ENCODE measurements at regions not wholly inside any gene's neighbourhood (a gene's known extent, or its start where the extent isn't known, plus 50 kb on each side); places are given as distances from the start of the nearest gene placed in this dataset.
"Not testable (repeated sequence)": the region's sequence is repeated elsewhere in the genome, so short reads cannot be mapped to it uniquely, and the experiment has no call there.

DNA sequence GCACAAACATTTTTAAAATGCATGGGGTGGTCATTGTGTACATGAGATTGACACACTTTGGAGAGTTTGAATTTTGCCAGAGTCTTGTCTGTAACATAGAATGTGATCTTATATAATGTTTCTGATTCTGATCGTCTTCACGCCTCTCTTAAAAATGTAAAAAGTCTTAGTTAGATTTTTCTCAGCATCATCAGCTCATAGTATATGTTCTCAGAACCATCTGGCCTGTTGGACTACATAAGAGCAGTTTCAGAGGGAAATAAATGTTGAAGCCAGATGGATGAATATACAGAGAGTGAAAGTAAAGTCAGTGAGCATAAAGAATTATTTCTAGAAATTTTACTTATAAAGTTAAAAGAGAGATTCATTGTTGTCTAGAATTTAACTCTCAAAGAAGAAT lies 789.9 kb upstream of the MIR17HG start:
- no peak for DNase-seq

GRCh38 chr13:90562443-90562842 lies 785.0 kb upstream of the MIR17HG start:
- DNase-seq, result no peak

DNA sequence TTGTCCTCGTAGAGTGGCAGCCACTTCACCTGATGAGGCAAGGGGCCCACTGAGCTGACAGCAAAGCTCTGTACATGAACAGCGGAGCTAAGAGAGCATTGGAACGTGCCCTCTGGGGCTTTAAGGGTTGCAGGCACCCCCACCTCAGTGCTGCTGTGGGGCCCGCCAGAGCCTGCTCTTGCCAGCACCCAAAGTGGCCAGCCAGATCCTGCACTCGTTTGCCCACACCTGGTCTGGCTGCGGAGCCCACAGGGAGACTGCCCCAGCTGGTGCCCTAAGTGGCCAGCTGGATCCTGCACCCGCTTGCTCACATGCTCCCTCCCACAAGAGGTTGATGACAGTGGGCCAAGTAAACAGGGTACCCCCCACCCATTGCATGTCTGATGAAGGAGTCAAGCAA lies 783.4 kb upstream of the MIR17HG start:
- DNase-seq, result no peak

DNA sequence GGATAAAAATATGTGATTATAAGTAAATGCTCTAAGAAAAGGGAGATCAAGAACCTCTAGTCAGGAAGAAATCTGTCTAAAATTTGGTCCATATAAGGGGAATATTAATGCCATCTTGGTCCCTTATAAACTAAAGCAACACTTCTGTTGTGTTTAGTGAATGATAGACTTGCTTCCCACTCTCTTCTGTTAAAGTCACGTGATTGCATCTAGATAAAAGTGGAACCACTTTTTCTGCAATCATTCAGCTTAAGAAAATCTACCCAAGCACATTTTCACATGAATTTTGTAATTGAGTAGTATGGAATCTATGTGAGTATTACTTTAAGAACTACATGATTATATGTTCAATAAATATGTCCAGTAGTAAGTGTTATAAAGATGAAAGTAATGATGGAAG lies 782.9 kb upstream of the MIR17HG start:
- no peak for DNase-seq

GRCh38 chr13:90565985-90566713 lies 781.3 kb upstream of the MIR17HG start:
- no peak for DNase-seq

DNA sequence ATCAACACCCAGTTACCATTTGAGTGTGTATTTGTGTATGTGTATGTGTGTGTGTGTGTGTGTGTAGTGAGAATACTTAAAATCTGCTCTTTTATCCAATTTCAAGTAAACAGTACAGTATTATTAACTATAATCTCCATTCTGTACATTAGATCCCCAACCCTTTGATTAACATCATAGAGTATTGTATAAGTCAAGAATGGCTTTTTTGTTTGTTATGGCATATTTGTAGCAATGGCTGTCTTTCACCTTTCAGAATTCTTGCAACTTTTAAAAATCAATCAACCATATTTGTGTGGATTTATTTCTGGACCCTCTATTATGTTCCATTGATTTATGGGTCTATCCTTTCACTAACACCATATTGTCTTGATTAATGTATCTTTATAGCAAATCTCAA lies 779.3 kb upstream of the MIR17HG start:
- no peak for DNase-seq

DNA sequence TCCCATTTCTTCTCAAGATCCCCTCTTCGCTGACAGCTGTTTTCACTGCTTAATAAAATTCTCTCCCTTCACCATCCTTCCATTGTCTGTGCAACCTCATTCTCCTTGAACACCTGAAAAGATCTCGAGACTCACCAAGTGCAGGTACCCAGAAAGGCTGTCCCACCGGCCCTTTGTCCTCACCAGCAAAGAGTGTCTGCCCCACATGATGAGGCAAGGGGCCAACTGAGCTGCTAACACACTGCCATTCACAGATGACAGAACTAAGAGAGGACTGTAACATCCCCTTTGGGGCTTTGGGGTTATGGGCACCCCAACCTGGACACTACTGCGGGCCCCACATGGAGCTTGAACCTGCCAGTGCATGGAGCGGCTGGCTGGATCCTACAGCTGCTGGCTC lies 771.4 kb upstream of the MIR17HG start:
- DNase-seq, result no peak

- DNase-seq, result no peak
These were observed 769.8 kb upstream of the MIR17HG start for GRCh38 chr13:90577726-90578125.

DNA sequence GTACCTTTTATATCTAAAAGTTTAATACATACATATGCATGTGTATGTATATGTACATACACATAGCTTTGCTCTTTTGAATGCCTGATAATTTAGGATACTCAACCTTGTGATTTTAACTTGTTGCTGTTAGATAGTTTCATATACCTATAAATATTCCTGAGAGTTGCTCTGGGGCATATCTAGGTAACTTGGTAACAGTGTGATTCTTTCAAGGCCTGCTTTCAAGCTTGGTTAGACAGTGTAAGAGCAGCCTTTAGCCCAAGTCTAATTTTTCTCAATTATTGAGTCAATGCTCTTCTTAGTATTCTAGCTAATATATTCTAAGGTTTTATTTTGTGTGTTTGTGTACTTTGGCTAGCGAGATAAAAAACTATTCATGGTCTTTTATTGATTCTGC lies 762.1 kb upstream of the MIR17HG start:
- no peak for DNase-seq

DNA sequence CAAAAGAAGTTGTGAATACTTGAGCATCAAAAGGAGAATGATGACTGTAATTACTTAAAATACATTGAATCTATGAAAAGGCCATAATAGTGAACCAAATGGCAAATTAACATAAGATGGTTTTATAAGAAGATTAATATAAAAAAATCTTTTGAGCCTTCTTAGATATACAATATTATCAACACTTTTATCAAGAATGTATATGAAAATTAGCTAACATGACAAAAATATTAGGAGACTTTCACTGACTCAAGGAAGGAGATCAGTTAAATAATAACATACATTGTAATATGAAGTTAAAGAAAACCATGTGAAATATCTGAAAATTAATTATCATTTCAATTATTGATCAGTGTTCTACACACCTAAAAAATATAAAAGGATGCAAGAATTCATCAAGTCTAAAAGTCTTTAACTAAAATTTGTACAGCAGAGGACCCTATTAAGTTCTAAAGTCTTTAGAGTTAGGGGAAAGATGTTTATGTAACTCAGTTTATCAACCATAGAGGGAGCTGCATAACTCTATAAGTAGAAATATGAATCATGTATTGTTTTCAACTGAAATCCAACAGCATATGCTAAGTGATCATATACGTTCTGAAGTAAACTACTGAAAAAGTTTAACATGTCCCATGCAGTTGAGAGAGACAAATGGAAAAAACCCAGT lies 756.1 kb upstream of the MIR17HG start:
- no peak for DNase-seq

DNA sequence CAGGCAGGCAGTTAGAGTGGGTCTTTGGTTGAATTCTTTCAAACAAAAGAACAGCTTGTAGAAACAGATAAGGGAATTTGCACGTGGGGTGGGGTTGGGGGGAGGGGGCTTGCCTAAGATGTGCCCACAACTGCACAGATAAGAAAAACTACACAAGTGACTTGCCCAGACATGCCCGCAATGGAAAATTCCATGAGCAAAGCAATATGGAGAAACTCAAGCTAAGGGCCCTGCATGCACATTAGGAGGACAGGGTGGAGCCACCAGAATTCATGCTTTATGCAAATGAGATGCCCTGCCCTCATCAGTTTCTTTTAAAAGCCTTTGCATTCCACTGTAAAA lies 755.6 kb upstream of the MIR17HG start:
- DNase-seq, result no peak

DNA sequence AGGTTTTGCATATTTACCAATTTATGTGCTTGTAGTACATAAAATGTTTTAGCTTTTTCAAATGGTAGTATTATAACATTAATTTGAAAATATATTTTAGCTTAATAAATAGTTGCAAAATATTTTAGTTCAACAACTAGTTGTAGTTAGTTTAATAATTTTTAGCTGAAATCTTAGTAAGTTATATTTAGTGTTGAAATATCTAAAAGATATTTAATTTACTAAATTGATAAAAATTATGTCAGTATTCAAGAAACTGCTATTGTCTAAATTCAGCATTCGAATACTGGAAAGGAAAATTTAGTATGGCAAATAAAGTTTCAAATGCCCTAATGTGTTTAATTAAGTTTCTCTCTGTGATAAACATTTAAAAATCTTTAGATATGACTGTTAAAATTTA lies 754.5 kb upstream of the MIR17HG start:
- no peak for DNase-seq

- DNase-seq, result no peak
These were observed 752.8 kb upstream of the MIR17HG start for GRCh38 chr13:90594681-90595080.

- DNase-seq, result no peak
These were observed 741.8 kb upstream of the MIR17HG start for GRCh38 chr13:90605664-90606063.

DNA sequence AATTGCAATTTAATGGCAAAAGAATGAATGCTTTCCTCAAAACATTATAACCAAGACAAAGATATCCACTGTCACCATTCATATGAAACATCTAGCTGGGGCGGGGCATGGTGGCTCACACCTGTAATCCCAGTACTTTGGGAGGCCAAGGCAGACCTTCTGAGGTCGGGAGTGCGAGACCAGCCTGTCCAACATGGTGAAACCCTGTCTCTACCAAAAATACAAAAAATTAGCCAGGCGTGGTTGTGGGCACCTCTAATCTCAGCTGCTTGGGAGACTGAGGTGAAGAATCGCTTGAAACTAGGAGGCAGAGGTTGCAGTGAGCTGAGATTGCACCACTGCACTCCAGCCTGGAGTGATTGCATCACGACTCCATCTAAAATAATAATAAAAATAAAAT lies 740.6 kb upstream of the MIR17HG start:
- DNase-seq, result not testable (repeated sequence)

- no peak for DNase-seq
These were observed 735.1 kb upstream of the MIR17HG start for GRCh38 chr13:90612391-90612790.

DNA sequence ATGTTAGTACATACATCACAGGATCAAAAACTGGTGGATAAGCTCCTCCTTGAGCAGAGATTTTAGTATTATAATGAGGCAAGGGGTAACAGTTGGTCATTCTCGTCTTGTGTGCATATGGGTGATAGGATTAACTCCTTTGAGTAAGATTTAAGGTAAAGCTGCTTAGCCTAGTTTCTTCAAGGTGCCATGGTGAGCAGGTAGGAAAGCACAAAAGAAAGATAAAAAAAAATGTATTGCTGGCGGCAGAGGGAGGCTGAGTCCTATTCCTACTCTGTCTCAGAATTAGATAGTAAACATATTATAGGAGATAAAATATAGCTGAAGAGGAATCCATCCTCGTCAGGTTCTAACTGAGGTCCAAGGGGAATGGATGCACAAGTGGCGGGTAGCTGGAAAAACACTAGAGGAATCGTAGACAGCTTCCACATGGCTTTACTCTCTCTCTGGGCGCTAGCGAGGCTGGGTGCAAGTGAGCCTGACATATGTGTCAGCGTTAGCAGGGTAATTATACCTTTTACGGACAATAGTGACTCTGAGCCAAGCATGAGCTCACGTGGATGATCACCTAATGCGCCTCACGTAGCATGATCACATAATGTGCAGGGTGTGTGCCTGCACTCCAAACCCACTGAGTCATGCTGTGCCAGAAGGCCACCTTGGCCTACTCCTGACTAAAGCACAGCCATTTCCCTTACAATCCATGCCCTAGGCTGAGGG lies 734.3 kb upstream of the MIR17HG start:
- no peak for DNase-seq

DNA sequence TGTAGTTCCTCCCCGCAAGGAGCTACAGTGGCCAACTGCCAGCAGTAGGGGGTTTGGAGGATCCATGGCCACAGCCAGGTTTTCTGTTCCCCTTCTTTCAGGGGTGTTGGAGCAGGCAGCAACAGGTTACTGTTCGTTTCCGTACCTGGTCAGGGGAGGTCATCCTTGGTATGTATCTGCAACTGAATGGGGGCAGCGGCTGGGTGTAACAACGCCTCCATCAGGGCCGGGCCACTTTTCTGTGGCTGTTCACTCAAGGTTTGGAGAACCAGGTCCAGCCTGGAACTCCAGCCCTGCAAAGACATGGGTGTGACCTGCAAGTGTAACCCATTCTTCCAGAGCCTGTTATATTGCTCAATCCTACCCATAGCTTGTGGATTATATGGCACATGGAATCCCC lies 732.3 kb upstream of the MIR17HG start:
- DNase-seq, result no peak

GRCh38 chr13:90615767-90616166 lies 731.7 kb upstream of the MIR17HG start:
- DNase-seq, result no peak

- no peak for DNase-seq
These were observed 729.4 kb upstream of the MIR17HG start for GRCh38 chr13:90618133-90618532.

DNA sequence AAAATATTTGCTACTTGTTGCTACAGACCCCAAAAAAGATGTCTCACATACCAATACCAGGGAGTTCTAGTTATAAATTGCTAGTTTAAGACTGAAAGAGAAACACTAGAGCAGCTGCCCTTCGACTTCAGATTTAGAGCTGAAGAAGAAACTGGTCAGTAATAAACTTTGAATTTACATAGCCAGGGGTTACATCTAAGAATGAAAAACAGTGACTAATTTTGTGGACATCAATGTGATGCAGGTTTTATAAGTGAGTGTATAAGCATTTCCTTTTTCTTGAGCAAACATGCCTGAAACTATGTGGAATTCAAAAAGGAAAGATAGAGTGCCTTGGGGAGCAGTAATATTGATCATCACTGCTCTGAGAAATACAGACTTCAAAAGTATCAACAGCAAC lies 724.9 kb upstream of the MIR17HG start:
- DNase-seq, result no peak

DNA sequence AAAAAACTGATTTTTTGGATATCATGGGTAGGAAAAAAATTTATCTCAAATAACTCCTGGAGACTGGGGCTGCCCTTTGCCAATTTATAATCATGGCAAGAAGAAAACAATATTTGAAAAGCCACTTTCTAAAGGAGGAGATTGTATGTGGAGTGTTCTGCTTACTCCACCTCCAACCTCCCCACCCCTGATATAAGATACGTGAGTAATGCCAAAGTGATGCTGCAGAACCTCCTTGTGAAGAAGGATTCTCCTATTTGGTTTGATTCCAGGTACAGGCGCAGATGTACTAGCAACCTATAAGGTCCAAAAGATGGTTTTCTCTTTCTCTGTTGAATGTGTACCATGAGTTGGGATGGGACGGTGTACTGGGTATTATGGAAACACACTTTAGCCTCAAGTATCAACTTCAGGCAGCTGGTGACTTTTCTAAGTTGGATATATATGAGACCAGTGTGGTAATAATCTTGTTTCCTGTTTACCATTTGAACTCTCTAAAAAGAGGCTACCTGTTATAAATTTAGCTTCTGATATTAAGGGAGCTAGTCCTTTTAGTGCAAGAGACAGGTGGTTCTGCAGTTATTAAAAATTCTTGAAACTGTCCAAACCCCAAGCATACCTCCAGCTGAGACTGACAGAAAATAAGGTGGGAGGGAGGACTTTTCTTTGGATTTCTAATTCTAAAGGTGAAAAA lies 724.0 kb upstream of the MIR17HG start:
- no peak for DNase-seq

All from hypothalamus (tissue), 51 donors.